H9 (cell line): ENCODE measurements at regions not wholly inside any gene's neighbourhood (a gene's known extent, or its start where the extent isn't known, plus 50 kb on each side); places are given as distances from the start of the nearest gene placed in this dataset.

Source experiments
- DNase-seq: peaks from one replicate; pipeline ENCODE4 v3.0.0-alpha.2; 2017
- H2AFZ ChIP-seq: one replicate; pipeline ENCODE4 v1.6.1; 2013; ENCODE audit warnings: mild to moderate bottlenecking, low read length, control low read depth, moderate library complexity
- H2AK5ac ChIP-seq: 2 replicates; pipeline ENCODE4 v1.6.1; 2013; ENCODE audit warnings: low read length, control low read depth, mixed read lengths; ENCODE audit not compliant: insufficient read length
- H2BK120ac ChIP-seq: one replicate; pipeline ENCODE4 v1.6.1; 2013; ENCODE audit warnings: low read depth, mild to moderate bottlenecking, low read length, control low read depth, inconsistent platforms; ENCODE audit not compliant: poor library complexity, severe bottlenecking
- H2BK12ac ChIP-seq: 2 replicates; pipeline ENCODE4 v1.6.1; 2013; ENCODE audit warnings: low read length, control low read depth, mixed read lengths, low read depth; ENCODE audit not compliant: insufficient read length
- H2BK15ac ChIP-seq: 2 replicates; pipeline ENCODE4 v1.6.1; 2013; ENCODE audit warnings: low read depth, low read length, control low read depth
- H2BK20ac ChIP-seq: one replicate; pipeline ENCODE4 v1.6.1; 2013; ENCODE audit warnings: low read depth, mild to moderate bottlenecking, low read length, control low read depth, inconsistent platforms; ENCODE audit not compliant: poor library complexity, severe bottlenecking
- H2BK5ac ChIP-seq: 2 replicates; pipeline ENCODE4 v1.6.1; 2013; ENCODE audit warnings: low read length, control low read depth, mixed read lengths; ENCODE audit not compliant: insufficient read length
- H3K14ac ChIP-seq: 2 replicates; pipeline ENCODE4 v1.6.1; 2013; ENCODE audit warnings: low read length, control low read depth; ENCODE audit not compliant: insufficient read depth
- H3K18ac ChIP-seq: 2 replicates; pipeline ENCODE4 v1.6.1; 2013; ENCODE audit warnings: low read depth, mild to moderate bottlenecking, mixed read lengths, low read length, control low read depth; ENCODE audit not compliant: insufficient read length
- H3K23ac ChIP-seq: 2 replicates; pipeline ENCODE4 v1.6.1; 2013; ENCODE audit warnings: low read length, control low read depth, mixed read lengths, low read depth; ENCODE audit not compliant: insufficient read length
- H3K23me2 ChIP-seq: 2 replicates; pipeline ENCODE4 v1.6.1; 2013; ENCODE audit warnings: low read depth, mild to moderate bottlenecking, mixed read lengths, low read length, control low read depth; ENCODE audit not compliant: insufficient read length, poor library complexity, severe bottlenecking
- H3K27ac ChIP-seq: 2 replicates; pipeline ENCODE4 v1.5.1; 2013; ENCODE audit warnings: low read length, control low read depth, mixed read lengths, low read depth; ENCODE audit not compliant: insufficient read length
- H3K27me3 ChIP-seq: 2 replicates; pipeline ENCODE4 v1.6.1; 2013; ENCODE audit warnings: low read length, control low read depth, inconsistent platforms; ENCODE audit not compliant: insufficient read depth
- H3K4ac ChIP-seq: 2 replicates; pipeline ENCODE4 v1.6.1; 2013; ENCODE audit warnings: low read depth, mild to moderate bottlenecking, control low read depth, inconsistent platforms, low read length, moderate library complexity
- H3K4me1 ChIP-seq: 2 replicates; pipeline ENCODE4 v1.6.1; 2013; ENCODE audit warnings: low read length, control low read depth, inconsistent platforms; ENCODE audit not compliant: insufficient read depth
- H3K4me2 ChIP-seq: 2 replicates; pipeline ENCODE4 v1.6.1; 2013; ENCODE audit warnings: low read length, control low read depth, mixed read lengths; ENCODE audit not compliant: insufficient read length, insufficient read depth
- H3K56ac ChIP-seq: 2 replicates; pipeline ENCODE4 v1.6.1; 2013; ENCODE audit warnings: low read depth, mild to moderate bottlenecking, mixed read lengths, low read length, control low read depth; ENCODE audit not compliant: insufficient read length
- H3K79me1 ChIP-seq: 2 replicates; pipeline ENCODE4 v1.6.1; 2013; ENCODE audit warnings: low read depth, mild to moderate bottlenecking, moderate library complexity, low read length, control low read depth, inconsistent platforms; ENCODE audit not compliant: insufficient read depth, poor library complexity, severe bottlenecking
- H3K79me2 ChIP-seq: 2 replicates; pipeline ENCODE4 v1.6.1; 2013; ENCODE audit warnings: low read length, control low read depth, inconsistent platforms; ENCODE audit not compliant: insufficient read depth
- H3K9ac ChIP-seq: 2 replicates; pipeline ENCODE4 v1.6.1; 2013; ENCODE audit warnings: low read length, control low read depth, mixed read lengths; ENCODE audit not compliant: insufficient read length; ENCODE audit errors: extremely low read depth
- H3K9me3 ChIP-seq: one replicate; pipeline ENCODE4 v1.6.1; 2013; ENCODE audit warnings: low read depth, low read length, inconsistent platforms; ENCODE audit not compliant: control insufficient read depth
- H3T11ph ChIP-seq: one replicate; pipeline ENCODE4 v1.6.1; 2013; ENCODE audit warnings: mild to moderate bottlenecking, low read length, control low read depth, inconsistent platforms
- H4K20me1 ChIP-seq: one replicate; pipeline ENCODE4 v1.6.1; 2013; ENCODE audit not compliant: control insufficient read depth, insufficient read length, insufficient read depth
- H4K5ac ChIP-seq: 2 replicates; pipeline ENCODE4 v1.6.1; 2013; ENCODE audit warnings: low read depth, mild to moderate bottlenecking, mixed read lengths, low read length, control low read depth; ENCODE audit not compliant: insufficient read length
- H4K8ac ChIP-seq: replicated peaks from 2 replicates; pipeline ENCODE4 v1.6.1; 2013; ENCODE audit warnings: low read length, control low read depth, mixed read lengths, low read depth; ENCODE audit not compliant: insufficient read length
- H4K91ac ChIP-seq: 2 replicates; pipeline ENCODE4 v1.6.1; 2013; ENCODE audit warnings: low read depth, mild to moderate bottlenecking, moderate library complexity, mixed read lengths, low read length, control low read depth; ENCODE audit not compliant: insufficient read length
- H3K27ac Mint-ChIP-seq, 3 experiments: 2 replicates in 2 of 3; 3 replicates in 1 of 3; pipeline ENCODE4 v1.8.0; 2020 to 2021; ENCODE audit warnings: mixed read lengths in 3 of 3, mild to moderate bottlenecking in 1 of 3, moderate library complexity in 1 of 3
- H3K27me3 Mint-ChIP-seq: 2 replicates; pipeline ENCODE4 v1.8.0; 2021; ENCODE audit warnings: low read depth, mild to moderate bottlenecking, moderate library complexity, mixed read lengths
- H3K36me3 Mint-ChIP-seq, 3 experiments: 2 replicates in 2 of 3; 3 replicates in 1 of 3; pipeline ENCODE4 v1.8.0; 2020 to 2021; ENCODE audit warnings: low read depth in 3 of 3, mixed read lengths in 3 of 3; ENCODE audit not compliant: insufficient read depth in 1 of 3
- H3K4me1 Mint-ChIP-seq, 2 experiments: 2 replicates each; pipeline ENCODE4 v1.8.0; 2020; ENCODE audit warnings: mixed read lengths in 2 of 2
- H3K4me3 Mint-ChIP-seq, 2 experiments: 2 replicates in 1 of 2; 3 replicates in 1 of 2; pipeline ENCODE4 v1.8.0; 2020 to 2021; ENCODE audit warnings: mild to moderate bottlenecking in 2 of 2, mixed read lengths in 2 of 2, moderate library complexity in 1 of 2
- H3K9me3 Mint-ChIP-seq, 2 experiments: 2 replicates in 1 of 2; 3 replicates in 1 of 2; pipeline ENCODE4 v1.8.0; 2020; ENCODE audit warnings: mild to moderate bottlenecking in 2 of 2, mixed read lengths in 2 of 2, moderate library complexity in 1 of 2
- CTCF ChIP-seq: fragments of 200-600 bp; sonication (generic); conservative IDR thresholded peaks from 3 replicates; pipeline ENCODE4 v1.8.0; 2021; ENCODE audit warnings: antibody characterized with exemption, mild to moderate bottlenecking
- WGBS: extraction: QIAGEN DNeasy Blood & Tissue Kit; methylation state at CpG from one replicate; pipeline ENCODE4 v1.1.7; 2013; ENCODE audit warnings: missing lambda C conversion rate, low lambda C conversion rate, mixed read lengths; ENCODE audit not compliant: insufficient read length; ENCODE audit errors: extremely low coverage; 5-methylcytosine and 5-hydroxymethylcytosine counted together

- no peak overlapping the region for H3K23ac ChIP-seq
- H3K4me1 Mint-ChIP-seq: no peaks in the 10 kb centered on the region
- no peak overlapping the region for H4K8ac ChIP-seq
- H2AK5ac ChIP-seq: no peak overlapping the region
- no peaks in the 10 kb centered on the region for H3K9me3 ChIP-seq
- H3K9me3 Mint-ChIP-seq: no peaks in the 10 kb centered on the region
- H3K79me2 ChIP-seq: no peaks in the 10 kb centered on the region
- H3K23me2 ChIP-seq: no peaks in the 10 kb centered on the region
- H3K27me3 Mint-ChIP-seq: no peaks in the 10 kb centered on the region
- no peak overlapping the region for H3K4me3 Mint-ChIP-seq
- no peak overlapping the region for H2BK15ac ChIP-seq
- 0 out of 7 replicates have a peak, but pooled peaks cover 0 to under 1% (median 0%) of the 10 kb centered on the region in 3 experiments for H3K36me3 Mint-ChIP-seq
- H2BK12ac ChIP-seq: no peak overlapping the region
- no peak overlapping the region for H2BK20ac ChIP-seq
- no peak overlapping the region for H3K27ac ChIP-seq
- no peak for TF ChIP-seq CTCF
- H4K91ac ChIP-seq: no peak overlapping the region
- no peaks in the 10 kb centered on the region for H3K79me1 ChIP-seq
- WGBS: no CpG with 5 or more reads among the region's 2 CpGs
- no peak overlapping the region for H3K4me2 ChIP-seq
- H3T11ph ChIP-seq: no peak overlapping the region
- H4K5ac ChIP-seq: no peak overlapping the region
- H3K14ac ChIP-seq: no peak overlapping the region
- no peak overlapping the region for H3K4ac ChIP-seq
- no peak overlapping the region for H3K18ac ChIP-seq
- H3K27me3 ChIP-seq: no peaks in the 10 kb centered on the region
- no peaks in the 10 kb centered on the region for H4K20me1 ChIP-seq
- H2AFZ ChIP-seq: no peak overlapping the region
- no peaks in the 10 kb centered on the region for H3K4me1 ChIP-seq
- no peak overlapping the region for H2BK120ac ChIP-seq
- no peak overlapping the region for H3K9ac ChIP-seq
- H2BK5ac ChIP-seq: no peak overlapping the region
- H3K56ac ChIP-seq: no peak overlapping the region
- DNase-seq: no peak
- no peak overlapping the region for H3K27ac Mint-ChIP-seq
Measured at GRCh38 chr4:179596621-179597020, 2154.4 kb upstream of the AGA start.
